H9 (cell line): ENCODE measurements at regions not wholly inside any gene's neighbourhood (a gene's known extent, or its start where the extent isn't known, plus 50 kb on each side); places are given as distances from the start of the nearest gene placed in this dataset.

ENCODE experiments used
- DNase-seq: peaks from one replicate; pipeline ENCODE4 v3.0.0-alpha.2; 2017
- H2AFZ ChIP-seq: one replicate; pipeline ENCODE4 v1.6.1; 2013; ENCODE audit warnings: mild to moderate bottlenecking, low read length, control low read depth, moderate library complexity
- H2AK5ac ChIP-seq: 2 replicates; pipeline ENCODE4 v1.6.1; 2013; ENCODE audit warnings: low read length, control low read depth, mixed read lengths; ENCODE audit not compliant: insufficient read length
- H2BK120ac ChIP-seq: one replicate; pipeline ENCODE4 v1.6.1; 2013; ENCODE audit warnings: low read depth, mild to moderate bottlenecking, low read length, control low read depth, inconsistent platforms; ENCODE audit not compliant: poor library complexity, severe bottlenecking
- H2BK12ac ChIP-seq: 2 replicates; pipeline ENCODE4 v1.6.1; 2013; ENCODE audit warnings: low read length, control low read depth, mixed read lengths, low read depth; ENCODE audit not compliant: insufficient read length
- H2BK15ac ChIP-seq: 2 replicates; pipeline ENCODE4 v1.6.1; 2013; ENCODE audit warnings: low read depth, low read length, control low read depth
- H2BK20ac ChIP-seq: one replicate; pipeline ENCODE4 v1.6.1; 2013; ENCODE audit warnings: low read depth, mild to moderate bottlenecking, low read length, control low read depth, inconsistent platforms; ENCODE audit not compliant: poor library complexity, severe bottlenecking
- H2BK5ac ChIP-seq: 2 replicates; pipeline ENCODE4 v1.6.1; 2013; ENCODE audit warnings: low read length, control low read depth, mixed read lengths; ENCODE audit not compliant: insufficient read length
- H3K14ac ChIP-seq: 2 replicates; pipeline ENCODE4 v1.6.1; 2013; ENCODE audit warnings: low read length, control low read depth; ENCODE audit not compliant: insufficient read depth
- H3K18ac ChIP-seq: 2 replicates; pipeline ENCODE4 v1.6.1; 2013; ENCODE audit warnings: low read depth, mild to moderate bottlenecking, mixed read lengths, low read length, control low read depth; ENCODE audit not compliant: insufficient read length
- H3K23ac ChIP-seq: 2 replicates; pipeline ENCODE4 v1.6.1; 2013; ENCODE audit warnings: low read length, control low read depth, mixed read lengths, low read depth; ENCODE audit not compliant: insufficient read length
- H3K23me2 ChIP-seq: 2 replicates; pipeline ENCODE4 v1.6.1; 2013; ENCODE audit warnings: low read depth, mild to moderate bottlenecking, mixed read lengths, low read length, control low read depth; ENCODE audit not compliant: insufficient read length, poor library complexity, severe bottlenecking
- H3K27ac ChIP-seq: 2 replicates; pipeline ENCODE4 v1.5.1; 2013; ENCODE audit warnings: low read length, control low read depth, mixed read lengths, low read depth; ENCODE audit not compliant: insufficient read length
- H3K27me3 ChIP-seq: 2 replicates; pipeline ENCODE4 v1.6.1; 2013; ENCODE audit warnings: low read length, control low read depth, inconsistent platforms; ENCODE audit not compliant: insufficient read depth
- H3K4ac ChIP-seq: 2 replicates; pipeline ENCODE4 v1.6.1; 2013; ENCODE audit warnings: low read depth, mild to moderate bottlenecking, control low read depth, inconsistent platforms, low read length, moderate library complexity
- H3K4me1 ChIP-seq: 2 replicates; pipeline ENCODE4 v1.6.1; 2013; ENCODE audit warnings: low read length, control low read depth, inconsistent platforms; ENCODE audit not compliant: insufficient read depth
- H3K4me2 ChIP-seq: 2 replicates; pipeline ENCODE4 v1.6.1; 2013; ENCODE audit warnings: low read length, control low read depth, mixed read lengths; ENCODE audit not compliant: insufficient read length, insufficient read depth
- H3K56ac ChIP-seq: 2 replicates; pipeline ENCODE4 v1.6.1; 2013; ENCODE audit warnings: low read depth, mild to moderate bottlenecking, mixed read lengths, low read length, control low read depth; ENCODE audit not compliant: insufficient read length
- H3K79me1 ChIP-seq: 2 replicates; pipeline ENCODE4 v1.6.1; 2013; ENCODE audit warnings: low read depth, mild to moderate bottlenecking, moderate library complexity, low read length, control low read depth, inconsistent platforms; ENCODE audit not compliant: insufficient read depth, poor library complexity, severe bottlenecking
- H3K79me2 ChIP-seq: 2 replicates; pipeline ENCODE4 v1.6.1; 2013; ENCODE audit warnings: low read length, control low read depth, inconsistent platforms; ENCODE audit not compliant: insufficient read depth
- H3K9ac ChIP-seq: 2 replicates; pipeline ENCODE4 v1.6.1; 2013; ENCODE audit warnings: low read length, control low read depth, mixed read lengths; ENCODE audit not compliant: insufficient read length; ENCODE audit errors: extremely low read depth
- H3K9me3 ChIP-seq: one replicate; pipeline ENCODE4 v1.6.1; 2013; ENCODE audit warnings: low read depth, low read length, inconsistent platforms; ENCODE audit not compliant: control insufficient read depth
- H3T11ph ChIP-seq: one replicate; pipeline ENCODE4 v1.6.1; 2013; ENCODE audit warnings: mild to moderate bottlenecking, low read length, control low read depth, inconsistent platforms
- H4K20me1 ChIP-seq: one replicate; pipeline ENCODE4 v1.6.1; 2013; ENCODE audit not compliant: control insufficient read depth, insufficient read length, insufficient read depth
- H4K5ac ChIP-seq: 2 replicates; pipeline ENCODE4 v1.6.1; 2013; ENCODE audit warnings: low read depth, mild to moderate bottlenecking, mixed read lengths, low read length, control low read depth; ENCODE audit not compliant: insufficient read length
- H4K8ac ChIP-seq: replicated peaks from 2 replicates; pipeline ENCODE4 v1.6.1; 2013; ENCODE audit warnings: low read length, control low read depth, mixed read lengths, low read depth; ENCODE audit not compliant: insufficient read length
- H4K91ac ChIP-seq: 2 replicates; pipeline ENCODE4 v1.6.1; 2013; ENCODE audit warnings: low read depth, mild to moderate bottlenecking, moderate library complexity, mixed read lengths, low read length, control low read depth; ENCODE audit not compliant: insufficient read length
- H3K27ac Mint-ChIP-seq, 3 experiments: 2 replicates in 2 of 3; 3 replicates in 1 of 3; pipeline ENCODE4 v1.8.0; 2020 to 2021; ENCODE audit warnings: mixed read lengths in 3 of 3, mild to moderate bottlenecking in 1 of 3, moderate library complexity in 1 of 3
- H3K27me3 Mint-ChIP-seq: 2 replicates; pipeline ENCODE4 v1.8.0; 2021; ENCODE audit warnings: low read depth, mild to moderate bottlenecking, moderate library complexity, mixed read lengths
- H3K36me3 Mint-ChIP-seq, 3 experiments: 2 replicates in 2 of 3; 3 replicates in 1 of 3; pipeline ENCODE4 v1.8.0; 2020 to 2021; ENCODE audit warnings: low read depth in 3 of 3, mixed read lengths in 3 of 3; ENCODE audit not compliant: insufficient read depth in 1 of 3
- H3K4me1 Mint-ChIP-seq, 2 experiments: 2 replicates each; pipeline ENCODE4 v1.8.0; 2020; ENCODE audit warnings: mixed read lengths in 2 of 2
- H3K4me3 Mint-ChIP-seq, 2 experiments: 2 replicates in 1 of 2; 3 replicates in 1 of 2; pipeline ENCODE4 v1.8.0; 2020 to 2021; ENCODE audit warnings: mild to moderate bottlenecking in 2 of 2, mixed read lengths in 2 of 2, moderate library complexity in 1 of 2
- H3K9me3 Mint-ChIP-seq, 2 experiments: 2 replicates in 1 of 2; 3 replicates in 1 of 2; pipeline ENCODE4 v1.8.0; 2020; ENCODE audit warnings: mild to moderate bottlenecking in 2 of 2, mixed read lengths in 2 of 2, moderate library complexity in 1 of 2
- WGBS: extraction: QIAGEN DNeasy Blood & Tissue Kit; methylation state at CpG from one replicate; pipeline ENCODE4 v1.1.7; 2013; ENCODE audit warnings: missing lambda C conversion rate, low lambda C conversion rate, mixed read lengths; ENCODE audit not compliant: insufficient read length; ENCODE audit errors: extremely low coverage; 5-methylcytosine and 5-hydroxymethylcytosine counted together
- TF ChIP-seq, protein P1 (sequence below): fragments of 200-600 bp; sonication (generic); conservative IDR thresholded peaks from 3 replicates; pipeline ENCODE4 v1.8.0; 2021; ENCODE audit warnings: antibody characterized with exemption, mild to moderate bottlenecking

DNA sequence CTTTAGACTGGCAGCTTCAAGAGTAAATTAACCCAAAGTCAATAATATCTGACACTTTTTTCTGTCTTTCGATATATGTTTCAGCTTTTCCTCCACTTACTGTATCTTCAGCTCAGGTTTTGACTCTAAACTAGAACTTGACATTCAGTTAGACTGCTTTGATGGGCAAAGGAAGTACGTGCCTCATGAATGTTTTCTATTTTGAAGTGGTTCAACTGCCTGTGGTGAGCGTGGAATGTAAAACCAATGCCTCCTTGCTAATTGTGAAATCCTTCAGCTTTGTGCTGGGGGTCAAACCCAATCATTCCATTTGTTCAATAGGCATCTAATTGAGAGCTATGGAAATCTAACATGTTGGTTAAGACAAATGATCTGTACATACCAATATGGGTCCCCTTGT is 857.0 kb upstream of the HTR2C start:
- Histone ChIP-seq H4K91ac (no peak overlapping the region), H2BK5ac (no peak overlapping the region), H3T11ph (no peak overlapping the region), H4K8ac (no peak overlapping the region), H2BK15ac (no peak overlapping the region), H2BK20ac (no peak overlapping the region), H4K20me1 (no peaks in the 10 kb centered on the region), H3K23ac (no peak overlapping the region), H2BK12ac (no peak overlapping the region), H2BK120ac (no peak overlapping the region), H3K4ac (no peak overlapping the region), H3K18ac (no peak overlapping the region), H3K4me2 (no peak overlapping the region), H3K9ac (no peak overlapping the region), H3K56ac (no peak overlapping the region), H3K23me2 (no peaks in the 10 kb centered on the region), H3K9me3 (no peaks in the 10 kb centered on the region), H3K27ac (no peak overlapping the region), H3K79me1 (no peaks in the 10 kb centered on the region), H4K5ac (no peak overlapping the region), H3K27me3 (no peaks in the 10 kb centered on the region), H2AFZ (no peak overlapping the region), H3K79me2 (no peaks in the 10 kb centered on the region), H3K14ac (no peak overlapping the region), H3K4me1 (no peaks in the 10 kb centered on the region), H2AK5ac (no peak overlapping the region)
- TF ChIP-seq, protein P1, sequence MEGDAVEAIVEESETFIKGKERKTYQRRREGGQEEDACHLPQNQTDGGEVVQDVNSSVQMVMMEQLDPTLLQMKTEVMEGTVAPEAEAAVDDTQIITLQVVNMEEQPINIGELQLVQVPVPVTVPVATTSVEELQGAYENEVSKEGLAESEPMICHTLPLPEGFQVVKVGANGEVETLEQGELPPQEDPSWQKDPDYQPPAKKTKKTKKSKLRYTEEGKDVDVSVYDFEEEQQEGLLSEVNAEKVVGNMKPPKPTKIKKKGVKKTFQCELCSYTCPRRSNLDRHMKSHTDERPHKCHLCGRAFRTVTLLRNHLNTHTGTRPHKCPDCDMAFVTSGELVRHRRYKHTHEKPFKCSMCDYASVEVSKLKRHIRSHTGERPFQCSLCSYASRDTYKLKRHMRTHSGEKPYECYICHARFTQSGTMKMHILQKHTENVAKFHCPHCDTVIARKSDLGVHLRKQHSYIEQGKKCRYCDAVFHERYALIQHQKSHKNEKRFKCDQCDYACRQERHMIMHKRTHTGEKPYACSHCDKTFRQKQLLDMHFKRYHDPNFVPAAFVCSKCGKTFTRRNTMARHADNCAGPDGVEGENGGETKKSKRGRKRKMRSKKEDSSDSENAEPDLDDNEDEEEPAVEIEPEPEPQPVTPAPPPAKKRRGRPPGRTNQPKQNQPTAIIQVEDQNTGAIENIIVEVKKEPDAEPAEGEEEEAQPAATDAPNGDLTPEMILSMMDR: no peak
- H3K27me3 Mint-ChIP-seq: peaks cover 2% of the 10 kb centered on the region; the same call in 1 of the 2 replicates
- H3K4me3 Mint-ChIP-seq: no peak overlapping the region
- no peaks in the 10 kb centered on the region for H3K4me1 Mint-ChIP-seq
- DNase-seq: no peak
- peaks cover 4 to 21% (median 20%) of the 10 kb centered on the region in 3 experiments; a peak in 6 of 7 replicates for H3K36me3 Mint-ChIP-seq
- H3K9me3 Mint-ChIP-seq: peaks cover 11 to 17% of the 10 kb centered on the region in 2 experiments
- H3K27ac Mint-ChIP-seq: no peak overlapping the region
- WGBS: no CpG with 5 or more reads among the region's 3 CpGs
